HG02642 (cell line): ENCODE measurements at regions not wholly inside any gene's neighbourhood (a gene's known extent, or its start where the extent isn't known, plus 50 kb on each side); places are given as distances from the start of the nearest gene placed in this dataset.
"Not testable (repeated sequence)": the region's sequence is repeated elsewhere in the genome, so short reads cannot be mapped to it uniquely, and the experiment has no call there.

ENCODE experiments used
- ATAC-seq: cut with Tn5 transposase; IDR thresholded peaks from one replicate; pipeline ENCODE4 v1.9.1; 2021; ENCODE audit warnings: mild to moderate bottlenecking; ENCODE audit not compliant: unreplicated experiment, poor library complexity

- not testable (repeated sequence) for ATAC-seq
Observed at GRCh38 chr4:151845551-151845950, 84.7 kb upstream of the GATB start.

DNA sequence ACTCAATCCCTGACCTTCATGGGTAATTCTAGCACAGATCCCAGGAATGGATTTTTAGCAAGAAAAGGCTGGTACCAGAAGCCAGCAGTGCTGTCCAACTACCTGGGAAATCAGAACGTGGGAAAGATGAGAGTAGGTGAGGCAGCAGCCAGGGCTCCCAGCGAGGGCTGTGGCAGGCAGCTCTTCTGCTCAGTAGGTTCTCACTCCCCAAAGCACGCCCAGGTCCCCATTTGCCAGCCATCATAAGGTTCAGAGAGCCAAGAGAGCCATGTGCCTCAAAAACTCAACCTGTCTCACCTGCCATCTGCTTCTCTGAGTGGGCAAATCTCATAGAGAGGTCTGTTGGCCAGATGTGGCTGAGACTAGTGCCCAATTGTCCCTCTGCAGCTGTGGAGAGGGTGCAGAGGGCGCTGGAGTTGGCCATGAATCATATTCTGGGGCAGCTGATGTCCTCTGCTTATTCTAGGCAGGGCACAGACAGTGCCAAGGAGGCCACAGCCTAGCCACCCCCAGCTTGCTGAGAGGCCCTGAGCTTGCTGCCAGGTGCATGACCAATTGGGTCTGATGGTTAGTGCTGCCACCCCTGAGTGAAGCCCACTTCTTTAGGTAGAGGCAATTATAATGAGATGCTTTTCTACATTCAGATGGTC lies 81.7 kb upstream of the GATB start:
- no peak for ATAC-seq

DNA sequence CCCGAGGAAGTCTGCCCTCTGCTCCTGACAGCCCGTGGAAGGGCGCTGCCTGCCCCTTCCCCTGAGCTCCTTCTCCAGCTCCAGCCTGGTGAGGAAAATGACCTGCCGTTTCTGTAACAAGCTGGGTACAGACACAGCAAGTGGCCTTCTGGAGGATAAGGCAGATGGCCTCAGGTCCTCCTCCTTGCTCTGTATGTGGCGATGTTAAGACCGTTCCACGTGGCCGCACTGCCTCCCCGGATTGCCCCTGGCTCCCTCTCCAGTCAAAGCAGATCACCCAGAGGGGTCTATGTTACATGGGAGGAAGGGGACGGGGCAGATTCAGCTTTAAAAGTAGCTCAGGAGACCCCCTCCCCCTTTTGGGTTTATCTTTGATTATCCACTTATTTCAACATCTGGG lies 80.3 kb upstream of the GATB start:
- no peak for ATAC-seq

- ATAC-seq = no peak
Observed at GRCh38 chr4:151835467-151835866, 74.7 kb upstream of the GATB start.

DNA sequence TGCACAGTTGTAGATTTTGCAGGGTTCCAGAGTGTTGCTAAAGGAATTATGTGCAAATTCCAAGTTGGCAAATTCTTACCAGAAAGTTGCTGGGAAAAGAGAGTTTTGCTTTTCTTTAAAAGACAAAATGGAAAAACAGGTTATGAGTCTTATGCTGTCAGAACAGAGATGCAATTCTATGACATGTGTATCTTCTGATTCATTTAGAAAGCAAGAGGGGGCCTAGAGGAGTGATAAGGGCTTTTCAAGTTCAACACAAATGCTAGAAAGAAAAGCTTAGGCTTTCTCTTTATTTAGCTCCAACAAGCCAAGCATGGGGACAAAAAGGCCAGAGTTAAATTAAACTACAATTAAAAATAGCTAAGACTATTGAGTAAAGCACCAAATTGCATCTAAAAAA lies 72.4 kb upstream of the GATB start:
- no peak for ATAC-seq

GRCh38 chr4:151831526-151831925 lies 70.7 kb upstream of the GATB start:
- ATAC-seq = no peak

DNA sequence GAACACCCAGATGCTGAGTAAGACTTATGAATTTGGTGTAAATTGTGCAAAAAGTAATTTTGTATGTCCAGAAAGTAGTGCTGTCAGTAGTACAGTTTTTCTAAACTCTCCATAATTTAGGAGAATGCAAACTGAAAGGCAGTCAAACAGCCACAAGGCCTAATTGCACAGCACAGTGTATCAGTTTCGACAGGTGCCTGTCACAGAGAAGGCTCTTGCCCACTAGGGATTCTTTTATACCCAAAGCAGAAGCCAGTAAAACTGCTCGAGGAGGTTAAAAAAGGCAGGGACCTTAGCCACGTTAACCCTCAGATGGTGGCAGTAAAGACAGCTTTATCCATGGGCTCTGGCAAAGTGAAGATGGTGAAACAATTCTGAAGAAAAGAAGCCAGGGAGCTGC lies 69.4 kb upstream of the GATB start:
- no peak for ATAC-seq

- no peak for ATAC-seq
Observed at GRCh38 chr4:151829309-151829708, 68.5 kb upstream of the GATB start.

DNA sequence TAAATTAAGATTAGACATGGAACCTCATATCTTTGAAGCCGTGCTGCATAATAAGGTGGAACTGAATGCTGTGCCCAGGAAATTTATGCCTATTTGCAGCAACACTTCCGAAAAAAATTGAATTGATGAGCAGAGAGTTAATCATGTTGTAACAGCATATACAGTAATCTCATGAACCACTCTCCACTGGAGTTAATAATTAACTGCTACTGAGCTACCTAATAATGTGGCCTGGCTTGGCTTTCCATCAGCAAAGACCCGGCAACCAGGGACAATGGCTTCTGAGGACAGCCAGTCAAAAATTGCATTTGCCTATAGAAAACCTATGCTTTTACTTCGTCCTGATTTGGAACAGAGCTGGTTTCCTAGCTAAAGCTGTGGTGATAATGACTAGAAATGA lies 63.8 kb upstream of the GATB start:
- no peak for ATAC-seq

- ATAC-seq = no peak
Observed at GRCh38 chr4:151822331-151822730, 61.5 kb upstream of the GATB start.

DNA sequence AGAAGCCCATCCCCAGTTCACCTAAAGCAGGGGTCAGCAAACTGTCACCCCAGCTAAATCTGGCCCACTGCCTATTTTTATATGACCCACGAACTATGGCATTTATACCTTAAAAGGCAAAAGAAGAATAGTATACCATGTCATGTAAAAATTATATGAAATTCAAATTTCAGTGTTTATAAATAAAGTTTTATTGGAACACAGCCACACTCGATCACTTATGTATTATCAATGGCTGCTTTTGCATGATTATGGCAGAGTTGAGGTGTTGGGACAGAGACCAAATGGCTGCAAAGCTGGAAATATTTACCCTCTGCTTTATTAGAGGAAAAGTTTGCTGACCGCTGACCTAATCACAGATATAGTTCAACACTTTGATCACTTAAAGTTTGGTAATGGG lies 59.2 kb upstream of the GATB start:
- ATAC-seq = no peak

GRCh38 chr4:151811403-151811802 lies 50.6 kb upstream of the GATB start:
- ATAC-seq = no peak
